ENCODE measurements at regions not wholly inside any gene's neighbourhood (a gene's known extent, or its start where the extent isn't known, plus 50 kb on each side); places are given as distances from the start of the nearest gene placed in this dataset.
"Not testable (repeated sequence)": the region's sequence is repeated elsewhere in the genome, so short reads cannot be mapped to it uniquely, and the experiment has no call there.

DNA sequence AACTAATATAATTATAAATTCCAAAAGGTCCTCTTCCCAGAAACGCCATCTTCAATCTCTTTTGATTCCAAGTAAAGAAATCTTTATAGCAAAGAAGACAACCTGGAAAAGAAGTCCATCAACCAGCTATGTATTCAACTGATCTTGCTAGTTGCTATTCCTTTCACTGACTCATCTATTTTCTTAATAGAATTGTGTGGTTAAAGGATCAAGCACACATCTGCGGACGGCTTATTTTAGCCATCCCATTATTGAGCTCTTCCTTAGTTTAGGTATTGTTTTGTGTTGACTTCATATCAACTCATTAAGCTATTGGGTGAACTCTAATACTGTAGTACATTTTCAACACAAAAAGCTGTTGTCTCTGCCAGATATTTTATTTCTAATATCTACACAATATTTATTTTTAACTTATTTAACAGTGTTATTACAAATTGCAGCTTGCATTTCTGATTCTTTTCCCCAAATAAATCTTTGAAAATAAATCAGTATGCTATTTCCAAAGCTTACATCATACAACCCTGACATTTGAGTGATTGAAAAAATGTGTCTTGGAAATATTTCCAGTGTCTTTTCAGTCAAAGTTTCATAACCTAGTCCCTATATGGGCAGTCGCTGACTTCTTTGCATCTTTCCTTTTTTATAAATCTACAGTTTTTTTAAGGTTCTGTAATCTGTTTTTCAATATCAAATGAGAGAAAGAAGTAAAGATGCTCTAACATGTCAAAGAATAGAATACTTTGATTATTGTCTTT, 158.8 kb upstream of the SPRY2 start:
- no peak for DNase-seq (ENCODE audit: low spot score)

DNA sequence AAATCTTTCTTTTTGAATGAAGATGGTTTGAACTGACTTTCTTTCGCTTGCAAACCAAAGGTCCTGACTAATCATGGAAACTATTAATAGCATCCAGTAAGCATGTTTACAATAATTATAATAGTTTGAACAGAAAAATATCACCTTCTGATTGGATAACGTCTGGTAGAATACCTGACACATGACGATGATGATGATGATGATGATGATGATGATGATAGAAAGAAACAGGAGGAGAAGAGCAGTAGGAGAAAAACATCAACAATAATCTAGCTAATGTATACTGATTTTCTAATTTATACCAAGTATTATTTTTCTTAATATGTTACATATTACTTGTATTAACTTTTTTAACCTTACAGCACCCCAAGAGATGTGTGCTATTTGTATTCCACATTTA, 157.5 kb upstream of the SPRY2 start:
- DNase-seq (ENCODE audit: low spot score), result no peak

DNA sequence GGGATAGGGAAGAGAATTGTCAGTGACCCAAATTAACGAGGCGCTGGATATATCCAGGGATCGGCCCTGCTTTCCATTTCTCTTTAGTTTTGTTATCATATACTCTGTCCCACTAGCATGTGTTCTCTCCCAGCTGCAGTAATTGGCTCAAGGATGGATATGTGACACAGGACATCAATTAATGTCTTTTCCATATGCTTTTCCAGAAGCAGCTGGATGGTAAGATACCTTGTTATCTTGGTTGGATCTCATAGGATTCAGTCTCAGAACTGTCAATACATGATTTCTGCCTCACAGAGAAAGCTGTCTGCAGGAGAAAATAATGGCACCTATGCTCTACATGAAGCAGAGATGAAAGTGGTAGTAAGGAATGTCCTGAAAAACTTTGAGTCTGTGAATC, 157.1 kb upstream of the SPRY2 start:
- DNase-seq (ENCODE audit: low spot score), result no peak

DNA sequence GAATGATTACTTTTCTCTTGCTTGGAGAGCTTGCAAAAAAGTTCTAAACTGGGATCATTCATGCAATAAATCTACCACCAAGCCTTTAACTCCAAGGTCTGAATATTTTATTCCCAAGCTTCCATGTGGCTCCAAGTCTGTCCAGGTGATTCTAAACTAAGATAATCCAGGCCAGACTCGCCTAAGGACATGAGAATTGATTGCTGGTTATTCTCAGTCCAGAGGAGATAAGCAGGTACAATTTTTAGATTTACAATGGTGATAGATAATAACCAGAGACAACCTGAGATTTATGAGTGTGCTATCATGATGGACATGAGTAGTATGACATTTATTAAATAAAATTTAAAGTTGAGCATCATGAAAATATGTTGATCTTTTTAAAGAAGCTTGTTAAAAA, 156.5 kb upstream of the SPRY2 start:
- no peak for DNase-seq (ENCODE audit: low spot score)

DNA sequence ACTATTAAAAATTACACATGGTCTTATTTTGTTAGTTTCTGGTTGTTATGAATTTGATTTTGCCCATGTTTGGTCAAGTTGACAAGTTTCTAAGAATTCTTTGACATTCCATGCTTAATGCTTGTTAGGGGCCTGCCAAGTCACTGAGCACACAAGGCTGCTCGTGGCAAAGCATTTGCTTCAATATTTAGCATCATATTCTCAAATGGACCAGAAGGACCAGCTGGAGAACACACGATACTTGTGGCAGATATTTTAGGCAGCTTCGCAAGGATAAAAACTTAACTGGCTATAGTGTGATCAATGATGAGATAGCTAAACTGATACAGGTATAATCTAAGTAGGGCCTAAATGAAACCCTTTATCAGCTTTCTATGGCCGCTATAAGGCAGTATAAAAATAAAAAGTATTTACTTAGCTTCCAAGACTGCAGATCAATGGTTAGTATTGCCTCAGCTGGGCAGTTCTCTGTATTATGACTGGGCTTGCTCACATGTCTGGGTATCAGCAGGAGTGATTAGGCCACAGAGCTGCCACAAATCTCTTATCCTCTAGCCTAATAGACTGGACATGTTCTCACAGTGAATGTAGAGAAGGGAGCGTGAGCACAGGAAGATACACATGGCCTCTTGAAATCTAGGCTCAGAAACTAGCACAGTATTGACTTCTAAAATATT, 155.9 kb upstream of the SPRY2 start:
- no peak for DNase-seq (ENCODE audit: low spot score)

DNA sequence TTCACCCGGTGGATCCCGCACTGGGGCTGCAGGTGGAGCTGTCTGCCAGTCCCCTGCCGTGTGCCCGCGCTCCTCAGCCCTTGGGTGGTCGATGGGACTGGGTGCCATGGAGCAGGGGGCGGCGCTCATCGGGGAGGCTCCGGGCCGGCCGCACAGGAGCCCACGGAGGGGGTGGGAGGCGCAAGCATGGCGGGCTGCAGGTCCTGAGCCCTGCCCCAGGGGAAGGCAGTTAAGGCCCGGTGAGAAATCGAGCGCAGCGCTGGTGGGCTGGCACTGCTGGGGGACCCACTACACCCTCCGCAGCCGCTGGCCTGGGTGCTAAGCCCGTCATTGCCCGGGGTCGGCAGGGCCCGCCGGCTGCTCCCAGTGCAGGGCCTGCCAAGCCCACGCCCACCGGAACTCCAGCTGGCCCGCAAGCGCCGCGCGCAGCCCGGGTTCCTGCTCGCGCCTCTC, 149.6 kb upstream of the SPRY2 start:
- not testable (repeated sequence) for DNase-seq (ENCODE audit: low spot score)

DNA sequence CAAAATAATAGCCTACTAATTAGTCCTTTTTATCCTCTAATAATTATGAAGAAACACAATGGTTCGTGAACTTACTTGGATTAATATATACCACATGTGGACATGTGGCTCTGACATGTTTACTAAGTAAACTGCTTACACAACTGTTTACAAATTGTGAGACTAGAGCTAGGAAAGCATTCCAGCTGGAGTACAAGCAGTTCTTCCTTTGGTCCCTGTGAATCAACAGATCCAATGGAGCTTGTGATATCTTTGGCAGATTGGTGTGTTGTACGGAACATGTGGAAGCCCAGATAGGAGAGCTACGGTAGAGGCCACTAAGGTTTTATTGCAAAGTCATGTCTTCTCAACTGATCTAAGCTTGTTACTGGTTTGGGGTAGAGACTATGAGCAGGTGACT, 145.5 kb upstream of the SPRY2 start:
- DNase-seq (ENCODE audit: low spot score), result no peak

DNA sequence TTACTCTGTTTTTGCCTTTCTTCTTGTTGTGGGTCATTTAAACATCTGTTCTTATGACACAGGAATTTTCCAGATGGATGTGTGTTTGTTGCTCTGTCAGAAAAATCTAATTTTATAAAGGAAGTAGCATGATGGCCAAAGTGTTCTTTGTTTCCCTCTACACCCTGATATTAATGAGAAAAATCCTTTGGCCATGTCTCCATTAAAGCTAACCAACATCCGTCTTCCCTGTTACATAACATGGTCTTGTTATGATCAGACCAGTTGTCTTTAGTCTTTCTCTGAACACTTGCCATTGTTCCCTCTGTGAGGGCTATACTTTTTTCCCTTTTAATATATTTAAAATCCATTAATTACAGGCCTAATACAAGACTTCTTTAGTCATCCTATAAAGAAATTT, 142.2 kb upstream of the SPRY2 start:
- DNase-seq (ENCODE audit: low spot score), result no peak

DNA sequence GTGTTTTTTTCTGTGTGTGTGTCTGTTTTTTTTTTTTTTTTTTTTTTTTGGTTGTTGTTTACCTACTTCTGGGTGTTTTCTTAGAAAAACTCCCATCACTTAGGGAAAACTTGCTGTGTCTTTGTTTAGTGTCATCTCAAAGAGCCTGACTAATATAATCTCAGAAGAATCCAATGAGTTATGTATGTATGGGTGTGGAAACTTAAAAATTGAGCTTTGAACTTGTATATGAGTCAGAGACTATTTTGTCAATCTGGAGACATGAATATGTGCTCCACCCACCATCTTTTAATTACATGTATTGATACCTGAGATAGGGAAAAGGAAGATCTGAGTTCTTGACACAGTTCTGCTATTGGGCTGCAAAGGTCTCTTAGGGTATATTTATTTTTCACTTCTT, 140.7 kb upstream of the SPRY2 start:
- no peak for DNase-seq (ENCODE audit: low spot score)

DNA sequence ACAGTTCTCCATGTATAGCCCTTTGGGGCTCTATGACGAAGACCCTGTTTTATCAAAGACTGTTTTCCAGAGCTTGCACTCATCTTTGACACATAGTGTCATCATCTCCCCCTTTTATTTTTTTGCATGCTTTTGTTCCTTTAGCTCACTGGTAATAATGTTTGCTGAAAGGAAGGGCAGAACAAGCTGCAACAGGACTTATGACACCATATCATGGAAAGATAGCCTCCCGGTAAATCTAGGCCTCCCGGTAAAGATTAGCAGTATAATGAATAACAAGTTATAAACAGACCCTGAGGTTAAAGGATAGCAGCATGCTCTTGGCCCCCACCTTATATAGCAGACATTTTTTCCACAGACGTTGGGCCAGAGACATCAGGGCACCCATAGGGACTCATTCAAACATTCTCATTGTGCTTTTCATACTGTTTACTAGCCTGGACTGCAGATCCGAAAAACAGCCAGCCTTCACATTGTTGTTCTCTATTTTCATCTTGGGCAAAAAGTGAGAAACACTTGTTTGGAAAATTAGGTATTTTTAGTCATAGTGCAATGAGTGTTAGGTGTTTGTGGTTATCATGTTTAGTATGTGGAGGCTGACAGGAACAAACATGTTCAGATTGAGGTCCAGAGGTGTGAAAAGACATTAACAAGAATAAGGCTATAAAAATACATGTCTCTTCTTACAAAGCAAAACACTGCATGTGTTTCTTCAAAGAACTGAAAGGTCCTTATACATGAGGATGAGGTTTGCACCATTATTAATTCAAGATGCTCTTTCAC, 136.9 kb upstream of the SPRY2 start:
- DNase-seq (ENCODE audit: low spot score), result no peak

DNA sequence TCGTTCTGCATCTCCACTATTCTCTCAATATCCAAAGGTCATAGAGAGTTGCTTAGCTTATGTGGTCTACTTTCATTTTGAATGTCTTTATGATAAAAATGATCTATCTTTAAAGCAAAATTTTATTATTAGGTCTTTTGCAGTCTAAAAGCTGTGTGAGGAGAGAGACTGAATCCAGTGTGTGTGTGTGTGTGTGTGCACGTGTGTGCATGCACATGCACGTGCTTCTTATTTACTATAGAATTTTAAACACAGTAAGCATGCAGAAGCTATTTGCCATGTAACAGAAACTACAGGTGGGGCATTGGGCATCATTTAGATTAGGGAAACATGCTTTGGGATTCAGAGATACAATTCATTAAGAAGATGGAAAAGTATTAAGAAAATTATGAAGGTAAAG, 136.0 kb upstream of the SPRY2 start:
- DNase-seq (ENCODE audit: low spot score), result no peak

DNA sequence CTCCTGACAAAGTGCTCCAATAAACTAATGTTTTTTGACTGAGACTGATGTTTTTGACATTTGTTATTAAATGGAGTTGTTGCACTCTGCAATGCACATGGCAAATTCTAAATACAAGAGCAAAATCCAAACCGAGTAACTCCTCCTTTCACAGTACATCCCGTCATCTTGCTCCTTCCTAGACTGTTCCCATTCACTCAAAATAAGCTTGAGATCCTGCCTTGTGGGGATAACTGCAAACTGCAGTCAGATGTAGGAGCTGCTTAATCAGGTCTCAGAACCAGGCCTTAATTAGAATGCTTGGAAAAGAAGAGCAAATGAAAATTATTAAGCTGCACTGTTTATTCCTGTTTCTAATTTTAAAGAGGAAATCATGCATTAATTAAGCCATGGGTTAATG, 134.8 kb upstream of the SPRY2 start:
- DNase-seq (ENCODE audit: low spot score), result no peak

DNA sequence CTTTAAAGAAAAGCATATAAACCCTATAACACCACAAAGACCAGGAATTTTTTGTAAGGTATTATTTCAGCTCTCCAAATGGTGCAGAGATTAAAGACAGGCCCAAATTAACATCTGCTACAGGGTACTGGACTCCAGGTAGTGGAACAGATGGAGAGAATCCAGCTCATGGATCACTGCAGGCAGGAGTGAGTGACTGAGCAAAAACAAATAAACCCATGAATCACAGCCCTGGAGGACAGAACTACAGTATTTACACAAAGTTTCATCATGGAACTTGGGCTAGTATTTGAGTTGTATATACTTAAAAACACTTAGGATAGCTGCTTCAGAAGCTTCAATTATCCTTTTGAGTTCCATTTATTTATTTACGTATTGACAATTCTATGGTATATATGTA, 132.8 kb upstream of the SPRY2 start:
- DNase-seq (ENCODE audit: low spot score), result no peak

DNA sequence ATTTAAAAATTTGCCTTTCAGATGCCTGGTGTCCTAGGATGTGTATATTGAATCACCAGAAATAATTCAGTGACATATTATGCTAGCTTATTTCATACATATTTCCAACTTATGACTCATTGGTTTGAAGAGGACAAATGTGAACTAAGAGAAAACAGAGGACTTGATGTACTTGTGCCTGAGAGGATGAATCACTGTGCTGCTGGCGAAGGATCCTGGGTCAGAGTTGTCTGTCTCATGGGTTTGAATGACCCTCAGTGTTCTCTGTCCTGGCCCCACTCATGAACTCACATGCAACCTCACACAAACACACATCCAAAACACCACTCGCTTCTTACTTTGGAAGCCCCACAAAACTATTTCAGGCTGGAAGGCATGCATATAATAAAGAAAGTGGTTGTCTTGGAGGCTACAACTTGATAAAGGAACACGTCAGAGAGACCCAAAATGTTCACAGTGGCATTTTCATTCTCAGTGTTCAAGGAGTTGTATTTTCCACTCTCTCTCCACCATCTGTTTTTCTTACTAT, 129.0 kb upstream of the SPRY2 start:
- DNase-seq (ENCODE audit: low spot score), result no peak

DNA sequence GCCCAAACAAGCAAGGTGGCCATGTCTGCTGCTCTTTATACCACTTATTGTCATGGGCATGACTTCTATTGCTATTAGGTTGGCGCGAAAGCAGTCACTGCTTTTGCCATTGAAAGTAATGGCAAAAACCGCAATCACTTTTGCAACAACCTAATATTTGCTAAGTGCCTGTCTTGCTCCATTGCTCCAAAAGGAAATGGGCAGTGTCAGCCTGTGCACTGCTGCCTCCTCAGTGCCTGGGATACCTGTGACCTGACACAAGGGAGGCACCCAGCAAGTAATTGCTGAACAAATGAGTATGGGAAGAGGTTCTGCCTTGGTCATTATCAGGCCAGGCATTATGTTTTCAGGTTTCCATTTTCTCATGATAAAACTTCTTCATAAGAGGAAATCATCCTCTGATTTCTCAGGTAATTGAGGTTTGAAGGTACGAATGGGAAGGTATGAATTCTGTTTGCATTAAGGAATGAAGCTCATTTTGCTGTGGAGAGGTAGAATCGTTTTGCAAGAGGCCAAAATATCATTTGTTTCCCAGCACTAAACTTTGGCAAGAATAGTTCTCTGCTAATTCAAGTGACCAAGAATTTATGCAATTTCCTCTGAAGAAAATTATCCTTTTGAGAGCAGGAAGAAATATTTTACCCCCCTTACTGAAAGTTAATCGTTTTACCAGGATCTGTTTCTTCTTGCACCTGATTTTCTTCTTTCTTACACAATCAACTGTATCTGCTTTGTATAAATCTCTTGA, 128.4 kb upstream of the SPRY2 start:
- no peak for DNase-seq (ENCODE audit: low spot score)

DNA sequence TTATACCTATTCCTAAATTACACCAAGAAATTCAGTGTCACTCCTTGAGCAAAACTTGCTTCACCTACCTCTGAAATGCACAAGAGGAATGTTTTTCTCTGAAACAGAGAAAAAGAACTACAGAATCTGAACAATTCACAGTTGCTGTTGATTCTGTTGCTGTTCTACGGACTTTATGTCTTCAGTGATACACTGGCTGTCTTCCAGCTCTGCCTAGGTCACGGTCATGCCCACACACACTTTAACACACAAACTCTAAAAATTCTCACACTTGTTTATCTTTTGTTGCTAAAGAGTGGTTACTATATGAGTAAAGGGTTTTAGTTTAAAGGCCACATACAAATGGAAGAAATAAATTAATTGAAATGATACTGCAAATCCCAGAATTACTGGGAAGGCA, 124.4 kb upstream of the SPRY2 start:
- no peak for DNase-seq (ENCODE audit: low spot score)

DNA sequence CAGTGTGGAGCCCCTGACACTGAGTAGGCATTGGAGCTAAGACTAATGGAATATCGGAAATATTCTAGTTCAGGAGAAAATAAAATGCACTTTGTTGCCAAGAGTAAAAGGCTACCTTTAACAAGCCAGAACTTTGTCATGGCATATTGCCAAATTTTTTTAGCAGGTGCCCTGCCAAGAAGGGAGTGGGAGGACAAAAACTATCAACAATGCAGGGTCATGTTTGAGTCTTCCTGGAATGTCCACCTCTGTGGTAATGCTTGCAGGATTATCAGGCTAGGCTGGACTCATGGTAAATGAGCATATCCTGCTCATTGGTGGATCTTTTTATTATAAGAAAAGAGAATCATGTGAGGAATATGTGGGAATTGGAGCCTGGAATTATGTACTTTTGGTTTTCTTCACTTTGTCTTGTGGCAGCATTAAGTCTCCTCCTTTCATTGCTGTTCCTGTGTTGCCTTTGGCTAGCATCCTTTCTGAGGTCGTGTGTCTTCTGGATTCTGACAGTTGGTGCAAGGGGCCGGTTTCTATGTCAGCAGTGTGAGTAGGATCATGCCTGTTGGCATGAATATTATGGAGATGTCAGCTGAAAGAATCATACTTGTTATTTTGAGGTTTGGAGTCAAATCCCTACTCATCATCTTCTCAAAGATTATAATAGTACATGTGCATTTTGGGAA, 122.9 kb upstream of the SPRY2 start:
- DNase-seq (ENCODE audit: low spot score), result no peak

DNA sequence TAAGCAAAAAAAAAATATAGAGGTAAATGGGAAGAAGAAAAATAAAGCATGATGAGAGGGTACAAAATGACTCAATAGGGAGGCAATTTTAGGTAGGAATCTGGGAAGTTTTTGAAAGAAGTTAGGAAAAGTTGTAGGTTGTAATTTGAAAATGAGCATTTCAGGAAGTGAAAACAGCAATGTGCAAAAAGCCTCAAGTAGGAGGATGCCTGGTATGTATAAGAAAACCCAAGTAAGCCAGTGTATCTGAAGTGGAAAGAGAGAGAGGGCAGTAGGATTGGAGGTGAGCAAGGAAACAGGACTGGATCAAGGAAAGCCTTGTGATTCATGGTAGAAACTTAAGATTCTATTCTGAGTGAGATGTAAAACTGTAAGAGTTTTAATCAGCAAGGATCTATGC, 121.6 kb upstream of the SPRY2 start:
- no peak for DNase-seq (ENCODE audit: low spot score)

DNA sequence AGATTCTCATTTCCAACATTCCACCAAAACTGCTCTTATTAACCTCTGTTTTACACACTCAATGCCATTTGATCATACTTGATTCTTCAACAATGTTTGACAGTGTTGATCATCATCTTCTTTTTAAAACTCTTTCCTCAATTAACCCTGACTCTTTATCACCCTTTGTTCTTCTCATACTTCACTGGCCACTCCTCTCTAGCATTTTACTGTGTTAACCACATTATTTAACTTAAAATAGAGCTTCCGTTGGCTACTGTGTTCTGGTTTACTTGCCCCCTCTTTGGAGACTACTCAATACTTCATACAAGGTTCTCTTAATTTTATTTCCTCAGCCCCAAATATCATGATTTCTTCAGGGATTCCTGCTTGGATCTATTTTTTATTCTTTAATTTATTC, 121.1 kb upstream of the SPRY2 start:
- no peak for DNase-seq (ENCODE audit: low spot score)

DNA sequence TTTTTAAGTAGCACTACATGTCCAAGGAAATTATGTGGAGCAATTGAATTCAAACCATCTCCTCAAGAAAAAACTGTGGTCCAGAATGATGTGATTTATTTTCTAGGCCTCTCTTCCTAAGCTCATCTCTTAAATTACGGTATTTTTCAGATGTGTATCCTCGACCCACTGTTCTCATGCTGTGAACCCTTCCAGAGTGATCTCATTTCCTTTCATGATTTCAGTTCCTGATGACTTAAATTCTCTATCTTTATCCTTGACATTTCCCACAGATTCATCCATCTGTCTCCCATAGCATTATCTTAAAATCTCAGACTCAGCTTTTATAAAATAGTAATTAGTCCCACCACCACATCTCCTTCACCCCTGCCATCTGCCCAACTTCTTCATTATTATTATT, 117.6 kb upstream of the SPRY2 start:
- no peak for DNase-seq (ENCODE audit: low spot score)

DNA sequence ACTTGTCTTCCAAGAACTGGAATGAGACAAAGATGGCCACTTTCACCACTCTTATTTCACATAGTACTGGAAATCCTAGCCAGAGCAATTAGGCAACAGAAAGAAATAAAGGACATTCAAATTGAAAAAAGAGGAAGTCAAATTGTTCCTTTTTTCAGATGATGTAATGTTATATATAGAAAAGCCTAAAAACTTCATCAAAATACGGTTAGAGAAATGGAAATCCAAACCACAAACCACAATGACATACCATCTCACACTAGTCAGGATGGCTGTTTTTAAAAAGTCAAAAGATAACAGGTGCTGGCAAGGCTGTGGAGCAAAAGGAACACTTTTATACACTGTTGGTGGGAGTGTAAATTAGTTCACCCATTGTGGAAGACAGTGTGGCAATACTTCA, 113.3 kb upstream of the SPRY2 start:
- DNase-seq (ENCODE audit: low spot score), result no peak

DNA sequence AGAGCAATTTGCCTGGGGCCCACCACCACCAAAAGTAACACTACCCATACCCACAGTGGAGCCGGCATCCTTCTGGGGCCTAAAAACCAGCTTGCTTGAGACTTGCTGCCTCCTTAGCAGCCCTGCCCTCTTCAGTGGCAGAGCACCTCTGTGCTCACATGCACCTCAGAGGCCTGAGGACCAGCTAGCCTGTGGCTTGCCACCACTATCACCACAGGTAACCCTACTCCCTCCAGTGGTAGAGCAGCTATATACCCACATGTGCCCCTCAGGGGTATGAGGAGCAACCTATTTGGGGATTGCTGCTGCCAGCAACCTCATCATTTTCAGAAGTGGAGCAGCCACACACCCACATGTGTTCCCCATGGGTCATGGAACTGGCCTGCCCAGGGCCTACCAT, 111.4 kb upstream of the SPRY2 start:
- no peak for DNase-seq (ENCODE audit: low spot score)
